ENCODE measurements at regions not wholly inside any gene's neighbourhood (a gene's known extent, or its start where the extent isn't known, plus 50 kb on each side); places are given as distances from the start of the nearest gene placed in this dataset.

GRCh38 chr7:10299384-10299783 lies 674.3 kb upstream of the PHF14 start (continued):
- TF ChIP-seq ZNF280C (tag by site-specific recombination; IDR thresholded peaks at IDR 0.05) (no peak), ZNF302 (tag by site-specific recombination; IDR thresholded peaks at IDR 0.05; ENCODE audit: low read depth) (no peak), ZBTB26 (tag by site-specific recombination; optimal IDR thresholded peaks at IDR 0.05) (no peak), ATF2 (tag by site-specific recombination; IDR thresholded peaks at IDR 0.05; ENCODE audit: low read depth) (no peak)
- TF ChIP-seq, protein P1, sequence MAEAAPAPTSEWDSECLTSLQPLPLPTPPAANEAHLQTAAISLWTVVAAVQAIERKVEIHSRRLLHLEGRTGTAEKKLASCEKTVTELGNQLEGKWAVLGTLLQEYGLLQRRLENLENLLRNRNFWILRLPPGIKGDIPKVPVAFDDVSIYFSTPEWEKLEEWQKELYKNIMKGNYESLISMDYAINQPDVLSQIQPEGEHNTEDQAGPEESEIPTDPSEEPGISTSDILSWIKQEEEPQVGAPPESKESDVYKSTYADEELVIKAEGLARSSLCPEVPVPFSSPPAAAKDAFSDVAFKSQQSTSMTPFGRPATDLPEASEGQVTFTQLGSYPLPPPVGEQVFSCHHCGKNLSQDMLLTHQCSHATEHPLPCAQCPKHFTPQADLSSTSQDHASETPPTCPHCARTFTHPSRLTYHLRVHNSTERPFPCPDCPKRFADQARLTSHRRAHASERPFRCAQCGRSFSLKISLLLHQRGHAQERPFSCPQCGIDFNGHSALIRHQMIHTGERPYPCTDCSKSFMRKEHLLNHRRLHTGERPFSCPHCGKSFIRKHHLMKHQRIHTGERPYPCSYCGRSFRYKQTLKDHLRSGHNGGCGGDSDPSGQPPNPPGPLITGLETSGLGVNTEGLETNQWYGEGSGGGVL (tag by site-specific recombination; IDR thresholded peaks at IDR 0.05): no peak
- TF ChIP-seq, protein P2, sequence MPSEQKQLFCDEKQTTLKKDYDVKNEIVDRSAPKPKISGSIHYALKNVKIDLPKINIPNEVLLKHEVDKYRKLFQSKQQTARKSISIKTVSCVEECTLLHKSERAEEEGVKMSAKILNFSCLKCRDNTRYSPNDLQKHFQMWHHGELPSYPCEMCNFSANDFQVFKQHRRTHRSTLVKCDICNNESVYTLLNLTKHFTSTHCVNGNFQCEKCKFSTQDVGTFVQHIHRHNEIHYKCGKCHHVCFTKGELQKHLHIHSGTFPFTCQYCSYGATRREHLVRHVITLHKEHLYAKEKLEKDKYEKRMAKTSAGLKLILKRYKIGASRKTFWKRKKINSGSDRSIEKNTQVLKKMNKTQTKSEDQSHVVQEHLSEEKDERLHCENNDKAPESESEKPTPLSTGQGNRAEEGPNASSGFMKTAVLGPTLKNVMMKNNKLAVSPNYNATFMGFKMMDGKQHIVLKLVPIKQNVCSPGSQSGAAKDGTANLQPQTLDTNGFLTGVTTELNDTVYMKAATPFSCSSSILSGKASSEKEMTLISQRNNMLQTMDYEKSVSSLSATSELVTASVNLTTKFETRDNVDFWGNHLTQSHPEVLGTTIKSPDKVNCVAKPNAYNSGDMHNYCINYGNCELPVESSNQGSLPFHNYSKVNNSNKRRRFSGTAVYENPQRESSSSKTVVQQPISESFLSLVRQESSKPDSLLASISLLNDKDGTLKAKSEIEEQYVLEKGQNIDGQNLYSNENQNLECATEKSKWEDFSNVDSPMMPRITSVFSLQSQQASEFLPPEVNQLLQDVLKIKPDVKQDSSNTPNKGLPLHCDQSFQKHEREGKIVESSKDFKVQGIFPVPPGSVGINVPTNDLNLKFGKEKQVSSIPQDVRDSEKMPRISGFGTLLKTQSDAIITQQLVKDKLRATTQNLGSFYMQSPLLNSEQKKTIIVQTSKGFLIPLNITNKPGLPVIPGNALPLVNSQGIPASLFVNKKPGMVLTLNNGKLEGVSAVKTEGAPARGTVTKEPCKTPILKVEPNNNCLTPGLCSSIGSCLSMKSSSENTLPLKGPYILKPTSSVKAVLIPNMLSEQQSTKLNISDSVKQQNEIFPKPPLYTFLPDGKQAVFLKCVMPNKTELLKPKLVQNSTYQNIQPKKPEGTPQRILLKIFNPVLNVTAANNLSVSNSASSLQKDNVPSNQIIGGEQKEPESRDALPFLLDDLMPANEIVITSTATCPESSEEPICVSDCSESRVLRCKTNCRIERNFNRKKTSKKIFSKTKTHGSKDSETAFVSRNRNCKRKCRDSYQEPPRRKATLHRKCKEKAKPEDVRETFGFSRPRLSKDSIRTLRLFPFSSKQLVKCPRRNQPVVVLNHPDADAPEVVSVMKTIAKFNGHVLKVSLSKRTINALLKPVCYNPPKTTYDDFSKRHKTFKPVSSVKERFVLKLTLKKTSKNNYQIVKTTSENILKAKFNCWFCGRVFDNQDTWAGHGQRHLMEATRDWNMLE (tag by site-specific recombination; conservative IDR thresholded peaks at IDR 0.05; ENCODE audit: low read depth): no peak

DNA sequence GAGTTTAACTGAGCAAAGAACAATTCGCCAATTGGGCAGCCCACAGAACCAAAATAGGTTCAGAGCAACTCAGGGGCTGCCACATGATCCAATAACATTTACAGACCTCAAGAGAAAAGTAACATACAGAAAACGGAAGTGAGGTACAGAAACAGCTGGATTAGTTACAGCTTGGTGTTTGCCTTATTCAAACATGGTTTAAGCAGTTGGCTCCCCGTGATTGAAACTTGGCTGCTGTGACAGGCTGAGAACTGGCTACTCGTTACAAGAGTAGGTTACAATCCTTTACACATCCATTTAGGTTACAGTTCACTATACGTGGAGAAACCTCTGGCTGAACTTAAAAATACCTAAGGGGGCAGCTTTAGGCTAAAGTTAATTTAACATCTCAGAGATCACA lies 673.1 kb upstream of the PHF14 start:
- Histone ChIP-seq H3K36me3 (ENCODE audit: control insufficient read depth in 2 of 2, insufficient read depth in 1 of 2, low read length in 2 of 2) (no peaks in the 10 kb centered on the region), H3K27ac (ENCODE audit: extremely low read depth, low read depth, low read length) (no peak overlapping the region), H3K4me3 (ENCODE audit: low read depth, low read length) (no peak overlapping the region), H3K9me3 (ENCODE audit: control insufficient read depth, insufficient read depth, low read depth, low read length) (no peaks in the 10 kb centered on the region), H3K4me1 (ENCODE audit: control insufficient read depth, insufficient read depth, low read length) (no peaks in the 10 kb centered on the region)
- CTCF ChIA-PET: interaction anchor here (0.8 kb wide), 1 partner anchor 17 kb away, joined by 3 read pairs; no protein-coding TSS in a partner anchor
- POLR2A ChIA-PET: no interaction called here
- TF ChIP-seq ZNF404 (tag by site-specific recombination; IDR thresholded peaks at IDR 0.05) (no peak), ZNF133 (tag by site-specific recombination; IDR thresholded peaks at IDR 0.05) (no peak), BCL6B (tag by site-specific recombination; IDR thresholded peaks at IDR 0.05) (no peak), ATF2 (tag by site-specific recombination; IDR thresholded peaks at IDR 0.05; ENCODE audit: low read depth) (no peak), ZNF223 (tag by site-specific recombination; IDR thresholded peaks at IDR 0.05) (no peak), ZSCAN30 (tag by site-specific recombination; IDR thresholded peaks at IDR 0.05) (no peak)
- TF ChIP-seq, protein P3, sequence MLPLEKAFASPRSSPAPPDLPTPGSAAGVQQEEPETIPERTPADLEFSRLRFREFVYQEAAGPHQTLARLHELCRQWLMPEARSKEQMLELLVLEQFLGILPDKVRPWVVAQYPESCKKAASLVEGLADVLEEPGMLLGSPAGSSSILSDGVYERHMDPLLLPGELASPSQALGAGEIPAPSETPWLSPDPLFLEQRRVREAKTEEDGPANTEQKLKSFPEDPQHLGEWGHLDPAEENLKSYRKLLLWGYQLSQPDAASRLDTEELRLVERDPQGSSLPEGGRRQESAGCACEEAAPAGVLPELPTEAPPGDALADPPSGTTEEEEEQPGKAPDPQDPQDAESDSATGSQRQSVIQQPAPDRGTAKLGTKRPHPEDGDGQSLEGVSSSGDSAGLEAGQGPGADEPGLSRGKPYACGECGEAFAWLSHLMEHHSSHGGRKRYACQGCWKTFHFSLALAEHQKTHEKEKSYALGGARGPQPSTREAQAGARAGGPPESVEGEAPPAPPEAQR (tag by site-specific recombination; IDR thresholded peaks at IDR 0.05): no peak

Data from HEK293 (cell line).